ENCODE measurements at regions not wholly inside any gene's neighbourhood (a gene's known extent, or its start where the extent isn't known, plus 50 kb on each side); places are given as distances from the start of the nearest gene placed in this dataset.

- TF ChIP-seq CTCF (IDR thresholded peaks at IDR 0.05) = no peak
- TF ChIP-seq POLR2AphosphoS5 (IDR thresholded peaks at IDR 0.05; ENCODE audit: insufficient read depth in 1 of 2, low read depth in 1 of 2) = no peak
- no peak for TF ChIP-seq POLR2A (IDR thresholded peaks at IDR 0.05)
Measured at GRCh38 chr4:116796022-116796421, 289.4 kb downstream of the TRAM1L1 start.

Data from vagina (tissue), 2 donors.